HG03108 (cell line): ENCODE measurements at regions not wholly inside any gene's neighbourhood (a gene's known extent, or its start where the extent isn't known, plus 50 kb on each side); places are given as distances from the start of the nearest gene placed in this dataset.

Experiments used
- ATAC-seq: cut with Tn5 transposase; IDR thresholded peaks from one replicate; pipeline ENCODE4 v1.9.1; 2021; ENCODE audit warnings: moderate library complexity; ENCODE audit not compliant: unreplicated experiment

DNA sequence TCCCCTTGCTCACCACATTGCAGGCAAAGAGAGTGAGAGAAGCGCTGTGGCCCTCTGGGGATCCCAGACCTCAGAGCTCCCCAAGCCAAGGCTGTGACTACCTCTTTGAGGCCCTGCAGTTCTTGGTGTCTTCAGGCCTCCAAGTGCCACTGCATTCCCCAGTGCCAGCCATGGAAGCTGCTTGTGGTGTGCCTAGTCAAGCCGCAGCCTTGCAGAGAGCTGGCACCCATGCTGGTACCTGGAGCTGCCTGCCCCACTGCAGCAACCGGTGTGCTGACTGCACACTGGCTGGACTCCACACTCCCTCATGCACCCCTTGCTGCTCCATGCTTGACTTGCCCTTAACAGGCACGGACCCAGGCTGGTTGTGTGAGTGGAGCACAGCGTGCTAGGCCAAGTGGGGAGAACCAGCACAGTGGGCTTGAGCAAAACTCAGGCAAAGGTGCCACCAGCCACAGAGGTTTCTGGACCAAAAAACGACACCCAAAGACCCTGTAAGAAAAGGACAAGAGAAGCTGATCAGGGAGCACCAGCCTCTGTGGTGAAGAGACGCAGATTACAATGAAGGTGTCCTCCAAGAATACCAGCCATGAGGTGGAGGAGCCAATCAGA is 113.5 kb upstream of the TMEM18 start:
- ATAC-seq = no peak

DNA sequence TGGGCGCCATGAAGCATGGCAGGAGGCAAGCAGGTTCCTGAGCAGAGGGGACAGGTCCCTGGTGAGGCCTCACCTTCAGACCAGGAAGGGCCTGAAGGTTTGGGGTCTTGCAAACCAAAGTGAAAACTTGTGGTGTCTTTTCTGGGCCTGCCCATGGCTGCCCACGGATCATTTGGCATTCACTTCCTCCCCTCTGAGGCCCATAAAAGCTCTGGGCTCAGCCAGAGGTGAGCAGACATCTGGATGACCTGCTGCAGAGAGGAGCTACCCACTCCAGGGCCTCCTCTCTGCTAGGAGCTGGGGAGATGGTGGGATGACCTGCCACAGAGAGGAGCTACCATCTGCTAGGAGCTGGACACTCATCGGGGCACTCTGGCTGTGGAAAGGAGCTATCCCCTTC is 112.9 kb upstream of the TMEM18 start:
- no peak for ATAC-seq

DNA sequence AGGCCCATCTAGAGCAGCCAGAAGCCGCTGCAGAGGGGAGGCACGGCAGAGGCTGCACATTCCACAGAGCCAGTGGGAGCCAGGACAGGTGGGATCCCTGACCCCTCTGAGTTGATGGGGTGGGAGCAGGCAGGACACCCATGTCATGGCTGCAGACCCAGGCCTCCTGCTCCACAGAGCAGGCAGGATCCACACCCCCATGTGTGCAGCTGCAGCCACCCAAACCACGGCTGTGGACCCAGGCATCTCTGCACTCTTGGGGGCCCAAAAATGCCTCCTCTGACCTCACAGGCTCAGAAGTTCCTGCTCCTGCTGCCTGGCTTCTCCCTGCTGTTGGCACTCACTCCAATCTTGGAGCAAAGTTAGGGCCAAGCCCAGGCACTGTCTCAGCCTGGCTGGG is 112.3 kb upstream of the TMEM18 start:
- no peak for ATAC-seq

DNA sequence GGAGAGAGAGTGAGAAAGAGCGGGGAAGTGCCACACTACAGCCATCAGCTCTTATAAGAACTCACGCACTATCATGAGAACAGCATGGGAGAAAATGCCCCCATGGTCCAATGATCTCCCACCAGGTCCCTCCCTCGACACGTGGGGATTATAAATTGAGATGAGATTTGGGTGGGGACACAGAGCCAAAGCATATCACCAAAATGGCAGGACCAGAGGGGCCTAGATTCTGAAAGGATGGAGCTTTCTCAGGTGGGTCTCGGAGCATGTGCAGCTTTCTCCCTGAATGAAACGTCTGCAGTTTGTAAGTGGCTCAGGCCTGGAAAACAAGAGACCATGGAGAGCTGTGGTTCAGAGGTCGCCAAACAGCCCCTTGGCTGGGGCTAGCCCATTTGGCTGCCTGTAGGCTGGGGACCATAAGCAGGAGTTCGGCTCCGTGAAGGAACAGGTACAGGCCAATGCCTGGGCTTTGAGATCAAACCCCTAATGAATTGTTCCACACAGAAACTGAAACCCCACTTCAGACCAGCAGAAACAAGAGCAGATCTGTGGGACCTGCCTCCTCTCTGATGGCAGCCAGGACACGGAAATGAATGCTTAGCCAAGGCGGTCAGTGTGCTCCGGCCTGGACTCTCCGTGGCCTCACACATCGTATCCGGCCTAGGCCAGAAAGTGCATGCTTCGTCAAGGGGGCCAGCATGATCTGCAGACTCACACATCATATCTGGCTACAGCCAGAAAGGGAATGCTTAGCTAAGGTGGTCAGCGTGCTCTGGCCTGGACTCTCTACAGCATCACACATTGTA is 111.2 kb upstream of the TMEM18 start:
- no peak for ATAC-seq

DNA sequence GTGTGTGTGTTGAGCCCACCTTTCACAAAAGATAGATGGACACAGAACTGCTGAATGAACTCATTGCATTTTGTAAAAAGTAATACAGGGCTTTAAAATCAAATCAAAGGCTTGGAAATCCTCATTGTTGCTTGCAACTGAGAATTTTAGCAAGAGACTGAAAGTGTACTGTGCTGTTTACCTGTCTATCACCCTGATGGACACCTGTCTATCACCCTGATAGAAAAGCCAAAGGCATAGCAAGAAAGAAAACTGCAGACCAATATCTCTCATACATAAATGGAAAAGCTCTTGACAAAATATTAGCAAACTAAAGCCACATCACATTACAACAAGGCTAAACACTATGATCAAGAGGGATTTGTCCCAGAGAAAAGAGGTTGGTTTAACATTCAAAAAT is 107.5 kb upstream of the TMEM18 start:
- no peak for ATAC-seq

DNA sequence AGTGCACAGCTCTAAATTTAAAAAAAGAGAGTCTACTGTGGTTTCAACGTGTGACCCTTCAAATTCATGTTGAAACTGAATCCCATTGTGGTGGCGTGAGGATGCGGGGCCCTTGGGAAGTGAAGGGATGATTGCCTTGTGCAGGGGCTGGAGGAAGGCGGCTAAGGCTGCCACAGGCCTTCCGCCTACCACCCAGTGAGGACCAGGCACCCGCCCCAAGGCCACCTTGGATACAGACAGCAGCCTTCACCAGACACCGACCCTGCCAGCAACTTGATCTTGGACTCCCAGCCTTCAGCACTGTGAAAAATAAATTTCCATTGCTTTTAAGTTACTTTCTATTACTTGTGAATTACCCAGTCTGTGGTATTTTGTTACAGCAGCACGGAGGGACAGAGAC is 103.4 kb upstream of the TMEM18 start:
- ATAC-seq = no peak

DNA sequence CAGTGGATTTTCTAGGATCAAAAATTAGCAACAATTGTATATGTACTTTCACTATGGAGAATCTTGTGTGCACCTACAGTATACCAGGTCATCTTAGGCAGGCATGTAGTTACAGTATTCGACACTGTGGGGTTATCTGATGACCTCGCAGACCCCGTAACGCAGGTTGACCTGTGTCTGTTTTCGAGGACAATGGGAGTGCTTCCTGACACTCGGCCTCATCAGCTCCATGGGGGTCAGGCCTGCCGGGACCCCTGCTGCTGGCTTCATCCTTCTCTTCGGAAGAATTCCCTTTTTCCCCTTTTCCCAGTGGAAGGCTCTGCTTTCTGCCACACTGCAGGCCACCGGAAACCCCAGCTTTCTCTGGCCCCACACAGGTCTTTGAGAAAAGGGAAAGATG is 102.8 kb upstream of the TMEM18 start:
- no peak for ATAC-seq

DNA sequence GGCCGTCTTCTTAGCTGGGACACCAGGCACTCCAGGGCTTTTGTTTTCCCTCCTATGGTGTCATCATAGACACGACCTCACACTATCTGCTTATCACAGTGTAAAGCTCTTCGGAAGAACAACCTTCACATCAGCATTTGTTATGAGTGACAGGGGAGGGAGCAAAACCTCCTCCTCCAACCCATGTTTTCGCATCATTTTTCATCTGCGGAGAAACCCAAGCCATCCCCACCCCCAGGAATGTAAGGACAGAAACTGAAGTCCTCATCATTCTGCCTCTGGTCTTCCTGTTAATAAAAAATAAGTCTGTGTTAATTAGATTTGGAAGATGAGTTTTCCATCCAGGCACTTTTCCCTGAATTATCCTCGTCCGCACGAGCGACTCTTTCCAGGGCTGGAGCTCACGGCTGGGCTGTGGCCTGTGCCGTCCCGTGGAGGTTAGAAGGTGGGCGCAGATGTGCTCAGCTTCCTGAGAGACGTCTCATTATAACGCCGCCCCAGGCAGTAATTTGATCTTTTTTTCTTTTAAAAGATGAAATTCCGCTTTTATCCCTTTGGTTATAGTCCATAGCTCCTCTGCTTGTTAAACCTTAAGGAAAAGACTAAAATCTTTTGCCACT is 101.6 kb upstream of the TMEM18 start:
- ATAC-seq = no peak

DNA sequence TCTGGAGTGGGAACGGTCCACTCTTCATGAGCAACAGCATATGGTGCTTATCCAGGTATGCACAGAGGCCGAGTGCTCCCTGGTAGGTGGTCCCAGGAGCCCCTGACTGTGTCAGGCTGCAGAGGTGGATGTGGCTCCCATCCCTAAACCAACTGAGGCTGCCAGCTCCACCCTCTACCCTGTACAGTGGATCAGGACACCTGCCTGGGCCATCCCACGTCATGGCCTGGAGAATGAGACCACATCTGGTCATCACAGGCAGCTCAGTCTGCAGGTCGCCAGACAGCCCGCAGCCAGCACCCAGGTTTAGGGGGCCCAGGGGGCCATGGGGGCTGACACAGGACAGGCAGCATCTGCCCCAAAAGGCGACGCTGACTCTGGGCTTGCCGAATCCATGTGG is 100.3 kb upstream of the TMEM18 start:
- ATAC-seq = no peak

DNA sequence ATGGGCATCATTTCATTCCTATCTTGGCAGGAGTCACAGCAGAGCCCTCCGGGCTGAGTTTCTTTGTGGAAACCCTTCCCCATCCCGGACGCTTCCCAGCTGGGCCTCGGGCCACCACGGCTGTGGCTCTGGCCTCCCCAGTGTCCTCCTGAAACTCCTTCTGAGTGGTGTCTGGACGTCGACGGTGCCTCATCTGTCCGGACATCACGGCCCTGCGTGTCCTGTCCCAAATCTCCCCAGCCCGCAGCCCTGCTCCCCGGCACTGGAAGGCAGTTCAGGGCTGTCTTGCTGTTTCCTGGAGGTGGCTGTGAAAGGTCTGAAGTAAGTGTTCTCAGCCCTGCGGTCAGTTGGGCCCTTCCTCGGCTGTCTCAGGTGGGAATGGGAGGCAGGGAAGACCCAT is 99.8 kb upstream of the TMEM18 start:
- ATAC-seq = no peak

DNA sequence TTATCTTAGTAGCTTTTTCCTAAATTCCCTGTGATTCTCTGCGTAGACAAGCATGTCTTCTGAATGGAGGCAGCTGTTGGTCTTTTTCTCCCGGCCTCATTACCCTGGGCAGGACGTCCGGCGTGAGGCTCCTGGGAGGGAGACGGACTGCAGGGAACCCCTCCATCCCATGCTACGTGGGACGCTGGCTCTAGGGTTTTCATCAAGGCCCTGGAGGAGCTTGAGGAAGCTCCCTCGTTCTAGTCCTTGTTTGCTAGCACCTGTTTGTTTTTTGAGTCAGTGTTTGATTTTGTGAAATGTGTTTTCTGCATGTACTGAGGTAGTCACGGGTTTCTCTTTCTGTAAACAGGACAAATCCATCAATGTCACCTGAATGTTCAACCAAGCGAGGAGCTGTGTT is 99.3 kb upstream of the TMEM18 start:
- no peak for ATAC-seq

DNA sequence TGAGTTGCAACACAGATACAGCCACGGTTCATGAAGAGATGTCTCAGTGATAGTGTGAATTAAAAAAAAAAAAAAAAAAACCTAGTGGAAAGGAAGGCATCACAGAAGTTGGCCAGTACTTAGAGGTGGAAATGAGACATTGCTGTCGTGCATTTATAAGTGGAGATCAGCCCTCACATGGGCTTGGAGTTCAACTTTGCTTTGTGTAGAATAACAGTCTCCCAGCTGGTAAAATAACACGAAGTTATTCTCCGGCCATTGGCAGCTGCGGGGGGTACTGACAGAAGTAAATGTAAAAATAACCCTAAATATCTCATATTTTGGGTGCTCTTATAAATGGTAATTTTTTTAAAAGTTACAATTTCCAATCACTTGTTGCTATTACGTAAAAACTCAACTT is 98.8 kb upstream of the TMEM18 start:
- no peak for ATAC-seq

DNA sequence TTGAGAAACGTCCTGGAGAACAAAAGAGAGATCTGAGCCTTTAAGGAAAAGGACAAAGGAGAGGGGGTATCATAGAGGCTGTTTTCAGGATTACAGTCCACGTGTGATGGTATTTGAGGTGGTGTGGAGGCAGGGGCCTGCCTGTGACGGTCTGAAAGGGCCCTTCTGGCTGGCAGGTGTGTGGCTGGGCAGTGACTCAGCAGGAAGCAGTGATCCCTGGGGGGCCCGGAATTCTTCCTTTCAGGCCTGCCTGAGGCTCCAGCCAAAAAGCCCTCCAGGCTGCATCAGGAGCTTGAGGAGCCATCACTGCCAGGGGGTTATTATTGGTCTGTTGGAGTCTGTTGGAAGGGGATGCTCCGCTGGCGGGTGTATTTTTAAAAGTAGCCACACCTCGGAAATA is 97.2 kb upstream of the TMEM18 start:
- ATAC-seq = no peak

DNA sequence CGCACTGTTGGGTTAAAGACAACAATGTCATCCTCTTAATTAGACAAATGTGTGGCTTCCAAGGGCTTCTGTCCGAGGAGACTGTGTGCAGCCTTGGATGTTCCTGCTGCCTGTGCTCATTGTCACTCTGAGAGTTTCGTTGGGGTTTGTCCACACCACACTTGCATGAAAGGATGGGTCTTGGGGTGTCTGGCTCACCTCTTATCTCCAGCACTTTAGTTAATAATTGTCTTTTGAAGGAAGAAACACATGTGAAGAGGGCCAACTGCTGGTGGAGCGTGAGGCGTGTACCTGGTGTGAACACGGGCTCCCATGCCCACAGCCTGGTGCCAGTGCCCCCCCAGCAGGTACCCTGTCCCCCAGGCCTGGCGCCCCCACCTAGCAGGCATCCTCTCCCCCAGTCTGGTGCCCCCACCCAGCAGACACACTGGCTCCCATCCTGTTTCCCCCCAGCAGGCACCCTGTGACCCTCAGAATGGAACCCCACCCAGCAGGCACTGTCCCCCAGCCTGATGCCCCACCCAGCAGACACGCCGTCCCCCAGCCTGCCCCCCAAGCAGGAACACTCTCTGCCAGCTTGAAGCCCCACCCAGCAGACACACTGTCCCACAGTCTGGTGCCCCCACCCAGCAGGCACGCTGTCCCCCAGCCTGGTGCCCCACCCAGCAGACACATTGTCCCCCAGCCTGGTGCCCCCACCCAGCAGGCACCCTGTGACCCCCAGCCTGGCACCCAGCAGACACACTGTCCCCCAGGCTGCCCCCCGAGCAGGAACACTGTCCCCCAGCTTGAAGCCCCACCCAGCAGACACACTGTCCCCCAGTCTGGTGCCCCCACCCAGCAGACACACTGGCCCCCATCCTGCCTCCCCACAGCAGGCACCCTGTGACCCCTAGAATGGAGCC is 96.3 kb upstream of the TMEM18 start:
- no peak for ATAC-seq

DNA sequence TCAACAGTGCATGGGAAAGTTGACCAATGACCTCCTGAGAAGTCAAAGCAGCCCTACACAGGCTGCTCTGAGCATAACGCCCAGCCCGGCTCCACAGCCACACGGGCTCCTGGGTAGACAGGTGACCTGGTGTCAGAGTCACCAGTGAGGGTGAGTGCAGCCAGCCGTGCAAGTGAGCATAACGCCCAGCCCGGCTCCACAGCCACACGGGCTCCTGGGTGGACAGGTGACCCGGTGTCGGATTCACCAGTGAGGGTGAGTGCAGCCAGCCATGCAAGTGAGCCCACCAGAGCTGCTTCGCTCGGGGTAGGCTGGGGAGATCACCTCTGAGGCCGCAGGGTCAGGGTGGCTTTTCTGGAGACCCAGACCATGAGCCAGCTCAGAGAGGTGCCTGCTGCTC is 94.3 kb upstream of the TMEM18 start:
- no peak for ATAC-seq

DNA sequence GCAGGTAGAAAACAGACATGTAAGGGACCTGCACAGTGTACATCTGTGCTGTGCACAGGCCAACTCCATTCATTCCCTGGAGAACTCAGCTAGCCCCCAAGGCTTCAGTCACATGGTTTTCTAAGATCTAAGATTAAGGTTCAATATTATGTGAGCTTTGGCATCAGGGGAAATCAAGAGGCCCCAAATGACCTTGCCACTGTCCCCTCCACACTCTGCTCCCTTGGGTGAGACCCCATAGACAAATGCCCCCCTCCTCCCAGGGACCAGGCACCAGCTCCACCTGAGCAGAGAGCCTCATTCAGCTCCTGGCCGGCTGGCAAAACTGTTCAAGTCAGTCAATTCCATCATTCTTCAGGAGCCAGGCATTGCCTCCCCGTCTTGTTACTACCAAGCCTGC is 93.6 kb upstream of the TMEM18 start:
- ATAC-seq = no peak

DNA sequence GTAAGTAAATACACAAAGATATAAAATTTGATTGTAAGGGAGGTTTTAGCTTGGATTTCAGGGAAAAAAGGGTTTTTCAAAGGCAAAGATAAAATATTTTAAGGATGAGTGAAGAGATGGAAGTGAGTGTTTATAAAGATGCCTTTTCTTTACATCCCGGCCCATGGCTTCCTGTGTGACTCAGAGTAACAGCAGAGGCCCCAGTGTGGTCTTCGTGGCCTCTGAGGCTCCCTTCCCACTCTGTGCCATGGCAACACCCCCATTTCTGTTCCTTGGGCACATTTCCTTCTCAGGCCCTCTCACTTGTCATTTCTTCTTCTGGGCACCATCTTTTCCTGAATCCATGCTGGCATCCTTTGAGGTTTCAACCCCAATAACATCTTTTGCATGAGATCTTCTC is 92.6 kb upstream of the TMEM18 start:
- ATAC-seq = no peak

DNA sequence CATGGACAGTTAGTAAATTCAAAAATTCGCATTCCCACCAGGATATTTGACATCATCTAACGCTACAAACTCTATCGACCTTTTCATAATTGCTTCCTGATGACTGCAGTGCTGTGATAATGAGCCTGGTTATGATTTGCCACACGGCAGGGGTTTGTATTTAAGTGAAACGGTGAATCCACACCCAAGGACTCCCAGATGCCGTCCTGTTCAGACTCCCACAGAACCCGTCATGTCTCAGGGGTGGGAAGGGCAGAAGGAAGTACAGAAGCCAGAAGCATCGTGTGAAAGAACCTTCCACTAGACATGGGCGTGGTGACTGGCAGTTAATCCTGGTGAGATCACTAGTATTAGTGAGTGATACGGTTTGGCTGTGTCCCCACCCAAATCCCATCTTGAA is 91.2 kb upstream of the TMEM18 start:
- ATAC-seq = no peak

DNA sequence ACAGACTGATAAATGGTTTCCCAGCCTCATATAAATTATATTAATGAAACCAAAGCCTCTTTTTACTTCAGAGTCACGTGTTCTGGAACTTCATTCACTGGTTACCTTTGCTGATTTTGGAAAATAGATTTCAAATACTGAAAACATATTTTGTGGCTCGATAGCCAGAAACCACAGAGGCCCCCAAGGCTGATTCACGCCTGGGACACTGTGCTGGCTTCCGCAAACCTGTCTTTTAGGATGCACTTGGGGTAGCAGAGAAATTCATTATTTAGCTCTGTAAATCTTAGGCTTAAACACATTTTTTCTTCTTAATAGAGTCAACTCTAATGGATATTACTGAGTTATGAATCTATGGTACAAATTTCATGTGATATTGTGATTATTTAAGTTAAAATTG is 90.7 kb upstream of the TMEM18 start:
- ATAC-seq = no peak

DNA sequence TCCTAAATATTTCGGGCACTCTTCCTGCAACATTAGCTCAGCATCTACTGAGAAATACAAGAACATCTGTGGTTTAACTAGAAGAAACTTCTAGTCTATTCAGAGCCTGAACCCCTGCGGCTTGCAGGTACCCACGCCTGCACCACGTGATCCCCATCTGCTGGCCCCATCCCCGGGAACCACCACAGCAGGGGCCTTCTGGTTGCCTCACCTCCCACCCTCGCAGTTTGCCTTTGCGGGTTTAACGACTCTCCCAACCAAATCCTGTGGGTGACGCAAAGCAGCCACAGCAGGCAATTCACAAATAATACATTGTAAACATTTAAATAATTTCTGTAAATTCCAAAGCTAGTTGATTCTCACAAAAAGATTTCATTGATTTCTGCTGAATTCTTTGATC is 90.2 kb upstream of the TMEM18 start:
- ATAC-seq = no peak

DNA sequence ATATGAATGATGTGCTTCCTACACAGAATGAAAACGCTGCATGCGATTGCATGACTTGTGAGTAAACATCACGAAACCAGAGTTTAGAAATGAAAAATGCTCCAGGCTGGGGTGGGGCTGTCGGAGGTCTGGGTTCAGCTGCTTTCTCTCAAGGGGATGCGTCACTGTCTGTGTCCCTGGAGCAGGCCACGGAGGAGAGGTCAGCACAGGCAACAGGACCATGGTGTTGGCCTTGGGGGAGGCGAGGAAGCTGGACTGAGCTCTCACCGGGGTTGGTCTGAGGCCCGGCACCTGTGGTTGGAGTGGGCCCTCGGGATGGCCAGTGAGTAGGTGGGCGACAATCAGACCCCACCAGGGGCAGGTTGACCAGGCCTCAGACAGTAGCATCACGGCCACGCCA is 89.0 kb upstream of the TMEM18 start:
- no peak for ATAC-seq
